GM12878 (cell line): ENCODE measurements at regions not wholly inside any gene's neighbourhood (a gene's known extent, or its start where the extent isn't known, plus 50 kb on each side); places are given as distances from the start of the nearest gene placed in this dataset.

Source experiments
- MEF2B ChIP-seq: fragments of 450-650 bp; IDR thresholded peaks from 2 replicates; pipeline ENCODE4 v1.6.1; 2018; ENCODE audit warnings: mild to moderate bottlenecking, moderate library complexity; ENCODE audit not compliant: partially characterized antibody, poor library complexity, severe bottlenecking
- TF ChIP-seq, protein P1 (sequence below): IDR thresholded peaks from 2 replicates; pipeline ENCODE4 v1.6.1; 2012; ENCODE audit warnings: improper control_type of control experiment, low read depth, low read length; ENCODE audit not compliant: insufficient replicate concordance
- TF ChIP-seq, protein P2 (sequence below): IDR thresholded peaks from 2 replicates; pipeline ENCODE4 v1.6.1; 2011; ENCODE audit warnings: mild to moderate bottlenecking, low read depth, low read length, moderate library complexity; ENCODE audit not compliant: insufficient replicate concordance
- TF ChIP-seq, protein P3 (sequence below): IDR thresholded peaks from 2 replicates; pipeline ENCODE4 v1.6.1; 2012; ENCODE audit warnings: low read depth, low read length, improper control_type of control experiment

DNA sequence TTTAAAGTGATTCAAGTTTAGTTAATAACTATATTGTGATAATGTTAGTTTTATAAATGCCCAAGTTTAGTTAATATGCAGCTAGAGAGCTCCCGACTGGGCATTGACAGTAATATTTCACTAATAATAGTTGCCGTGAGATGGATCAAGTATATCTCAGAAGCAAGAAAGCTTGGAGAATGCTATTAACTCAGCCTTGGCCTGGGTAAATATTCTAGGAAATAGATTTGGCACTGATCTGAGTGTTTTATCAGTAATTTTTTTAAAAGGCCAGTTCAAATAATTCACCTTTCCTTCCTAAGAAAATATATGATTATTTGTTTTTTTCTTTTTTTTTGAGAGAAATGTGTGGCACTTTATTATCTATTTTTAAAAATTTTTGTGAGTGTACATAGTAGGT, 305.3 kb downstream of the CSNK1G3 start (continued):
- TF ChIP-seq, protein P1, sequence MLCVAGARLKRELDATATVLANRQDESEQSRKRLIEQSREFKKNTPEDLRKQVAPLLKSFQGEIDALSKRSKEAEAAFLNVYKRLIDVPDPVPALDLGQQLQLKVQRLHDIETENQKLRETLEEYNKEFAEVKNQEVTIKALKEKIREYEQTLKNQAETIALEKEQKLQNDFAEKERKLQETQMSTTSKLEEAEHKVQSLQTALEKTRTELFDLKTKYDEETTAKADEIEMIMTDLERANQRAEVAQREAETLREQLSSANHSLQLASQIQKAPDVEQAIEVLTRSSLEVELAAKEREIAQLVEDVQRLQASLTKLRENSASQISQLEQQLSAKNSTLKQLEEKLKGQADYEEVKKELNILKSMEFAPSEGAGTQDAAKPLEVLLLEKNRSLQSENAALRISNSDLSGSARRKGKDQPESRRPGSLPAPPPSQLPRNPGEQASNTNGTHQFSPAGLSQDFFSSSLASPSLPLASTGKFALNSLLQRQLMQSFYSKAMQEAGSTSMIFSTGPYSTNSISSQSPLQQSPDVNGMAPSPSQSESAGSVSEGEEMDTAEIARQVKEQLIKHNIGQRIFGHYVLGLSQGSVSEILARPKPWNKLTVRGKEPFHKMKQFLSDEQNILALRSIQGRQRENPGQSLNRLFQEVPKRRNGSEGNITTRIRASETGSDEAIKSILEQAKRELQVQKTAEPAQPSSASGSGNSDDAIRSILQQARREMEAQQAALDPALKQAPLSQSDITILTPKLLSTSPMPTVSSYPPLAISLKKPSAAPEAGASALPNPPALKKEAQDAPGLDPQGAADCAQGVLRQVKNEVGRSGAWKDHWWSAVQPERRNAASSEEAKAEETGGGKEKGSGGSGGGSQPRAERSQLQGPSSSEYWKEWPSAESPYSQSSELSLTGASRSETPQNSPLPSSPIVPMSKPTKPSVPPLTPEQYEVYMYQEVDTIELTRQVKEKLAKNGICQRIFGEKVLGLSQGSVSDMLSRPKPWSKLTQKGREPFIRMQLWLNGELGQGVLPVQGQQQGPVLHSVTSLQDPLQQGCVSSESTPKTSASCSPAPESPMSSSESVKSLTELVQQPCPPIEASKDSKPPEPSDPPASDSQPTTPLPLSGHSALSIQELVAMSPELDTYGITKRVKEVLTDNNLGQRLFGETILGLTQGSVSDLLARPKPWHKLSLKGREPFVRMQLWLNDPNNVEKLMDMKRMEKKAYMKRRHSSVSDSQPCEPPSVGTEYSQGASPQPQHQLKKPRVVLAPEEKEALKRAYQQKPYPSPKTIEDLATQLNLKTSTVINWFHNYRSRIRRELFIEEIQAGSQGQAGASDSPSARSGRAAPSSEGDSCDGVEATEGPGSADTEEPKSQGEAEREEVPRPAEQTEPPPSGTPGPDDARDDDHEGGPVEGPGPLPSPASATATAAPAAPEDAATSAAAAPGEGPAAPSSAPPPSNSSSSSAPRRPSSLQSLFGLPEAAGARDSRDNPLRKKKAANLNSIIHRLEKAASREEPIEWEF, result no peak
- TF ChIP-seq, protein P2, sequence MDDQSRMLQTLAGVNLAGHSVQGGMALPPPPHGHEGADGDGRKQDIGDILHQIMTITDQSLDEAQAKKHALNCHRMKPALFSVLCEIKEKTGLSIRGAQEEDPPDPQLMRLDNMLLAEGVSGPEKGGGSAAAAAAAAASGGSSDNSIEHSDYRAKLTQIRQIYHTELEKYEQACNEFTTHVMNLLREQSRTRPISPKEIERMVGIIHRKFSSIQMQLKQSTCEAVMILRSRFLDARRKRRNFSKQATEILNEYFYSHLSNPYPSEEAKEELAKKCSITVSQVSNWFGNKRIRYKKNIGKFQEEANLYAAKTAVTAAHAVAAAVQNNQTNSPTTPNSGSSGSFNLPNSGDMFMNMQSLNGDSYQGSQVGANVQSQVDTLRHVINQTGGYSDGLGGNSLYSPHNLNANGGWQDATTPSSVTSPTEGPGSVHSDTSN, result no peak
- TF ChIP-seq MEF2B, result no peak
- TF ChIP-seq, protein P3, sequence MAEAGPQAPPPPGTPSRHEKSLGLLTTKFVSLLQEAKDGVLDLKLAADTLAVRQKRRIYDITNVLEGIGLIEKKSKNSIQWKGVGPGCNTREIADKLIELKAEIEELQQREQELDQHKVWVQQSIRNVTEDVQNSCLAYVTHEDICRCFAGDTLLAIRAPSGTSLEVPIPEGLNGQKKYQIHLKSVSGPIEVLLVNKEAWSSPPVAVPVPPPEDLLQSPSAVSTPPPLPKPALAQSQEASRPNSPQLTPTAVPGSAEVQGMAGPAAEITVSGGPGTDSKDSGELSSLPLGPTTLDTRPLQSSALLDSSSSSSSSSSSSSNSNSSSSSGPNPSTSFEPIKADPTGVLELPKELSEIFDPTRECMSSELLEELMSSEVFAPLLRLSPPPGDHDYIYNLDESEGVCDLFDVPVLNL, result no peak
